Ovary (tissue), 7 donors: ENCODE measurements at regions not wholly inside any gene's neighbourhood (a gene's known extent, or its start where the extent isn't known, plus 50 kb on each side); places are given as distances from the start of the nearest gene placed in this dataset.

ENCODE experiments used
- DNase-seq, 5 donors: peaks; one replicate each; pipeline ENCODE4 v3.0.0-alpha.2; 2019 to 2020
- H3K27ac ChIP-seq, 2 donors: fragments of 200-600 bp; one replicate each; pipeline versions ENCODE4 v1.5.1 to v1.8.0; 2019 to 2022
- H3K27me3 ChIP-seq: fragments of 200-600 bp; one replicate; pipeline ENCODE4 v1.8.0; 2022
- H3K36me3 ChIP-seq: fragments of 200-600 bp; sonication (generic); one replicate; pipeline ENCODE4 v1.5.1; 2019
- H3K4me1 ChIP-seq: one replicate; pipeline ENCODE4 v1.8.1; 2013; ENCODE audit warnings: mild to moderate bottlenecking, moderate library complexity; ENCODE audit not compliant: insufficient read depth
- H3K4me3 ChIP-seq: fragments of 200-600 bp; sonication (generic); one replicate; pipeline ENCODE4 v1.5.1; 2017
- H3K9me3 ChIP-seq, 2 donors: fragments of 200-600 bp in 1 of 2; sonication (generic) in 1 of 2; one replicate each; pipeline versions ENCODE4 v1.5.1 to v1.8.1; 2013 to 2019; ENCODE audit warnings: mild to moderate bottlenecking in 1 of 2, moderate library complexity in 1 of 2
- CTCF ChIP-seq, 3 donors: fragments of 450-650 bp in 2 of 3; fragments of 200-600 bp in 1 of 3; IDR thresholded peaks; one replicate each; pipeline versions ENCODE4 v1.5.1 to v1.8.0; 2016 to 2022; ENCODE audit warnings: antibody characterized with exemption in 3 of 3, mild to moderate bottlenecking in 1 of 3
- EP300 ChIP-seq: sonication (generic); formaldehyde crosslinking; IDR thresholded peaks from one replicate; pipeline ENCODE4 v1.6.1; 2017; ENCODE audit warnings: antibody characterized with exemption
- POLR2A ChIP-seq: fragments of 450-650 bp; IDR thresholded peaks from one replicate; pipeline ENCODE4 v1.6.1; 2017; ENCODE audit warnings: antibody characterized with exemption, mild to moderate bottlenecking, moderate library complexity
- WGBS, 3 donors: extraction: QIAGEN DNeasy Blood & Tissue Kit in 1 of 3; methylation state at CpG; one replicate each; pipeline versions ENCODE4 v1.1.5 to v1.1.7; 2013 to 2017; 5-methylcytosine and 5-hydroxymethylcytosine counted together
- intact Hi-C, 4 donors: fragments of 100-400 bp; cut with DNase I; formaldehyde crosslinking; loops; one replicate each; pipeline versions ENCODE4 v1.11.0 to v1.15.1; 2022 to 2023
- donor health status: DM: no; HTN: no; CAD: no; lungs with moderate emphysema.
- donor health status: DM: no; HTN: no; CAD: no.
- donor health status: Bipolar disorder and iron deficiency.
- donor health status: DM: no; HTN: no; CAD: no.
- donor health status: DM: yes; HTN: yes; CAD: no.

- no peaks in the 10 kb centered on the region for H3K27me3 ChIP-seq
- no peak for DNase-seq
- WGBS, 3 donors = 92 to 94% (median 94%) methylated on average over 8 of the region's 8 CpGs
- no peaks in the 10 kb centered on the region for H3K36me3 ChIP-seq
- no peak overlapping the region for H3K27ac ChIP-seq
- no peak for TF ChIP-seq EP300
- no peak for TF ChIP-seq POLR2A
- TF ChIP-seq CTCF (IDR thresholded peaks at IDR 0.05) = no peak
- no peaks in the 10 kb centered on the region for H3K9me3 ChIP-seq
- no peaks in the 10 kb centered on the region for H3K4me1 ChIP-seq
- intact Hi-C loops = no loop called here
- no peak overlapping the region for H3K4me3 ChIP-seq
Observed at GRCh38 chr9:18422296-18423036, 51.5 kb upstream of the ADAMTSL1 start.

- WGBS, 3 donors = 68 to 88% (median 74%) methylated on average over 1 of the region's 1 CpG
- Histone ChIP-seq H3K27ac (no peak overlapping the region), H3K4me3 (no peak overlapping the region), H3K9me3 (no peaks in the 10 kb centered on the region), H3K4me1 (no peaks in the 10 kb centered on the region), H3K27me3 (no peaks in the 10 kb centered on the region), H3K36me3 (no peaks in the 10 kb centered on the region)
- DNase-seq = no peak
- intact Hi-C loops = no loop called here
- TF ChIP-seq POLR2A = no peak
Observed at GRCh38 chr9:18423791-18424531, 50.0 kb upstream of the ADAMTSL1 start.
